ENCODE measurements at regions not wholly inside any gene's neighbourhood (a gene's known extent, or its start where the extent isn't known, plus 50 kb on each side); places are given as distances from the start of the nearest gene placed in this dataset.

DNA sequence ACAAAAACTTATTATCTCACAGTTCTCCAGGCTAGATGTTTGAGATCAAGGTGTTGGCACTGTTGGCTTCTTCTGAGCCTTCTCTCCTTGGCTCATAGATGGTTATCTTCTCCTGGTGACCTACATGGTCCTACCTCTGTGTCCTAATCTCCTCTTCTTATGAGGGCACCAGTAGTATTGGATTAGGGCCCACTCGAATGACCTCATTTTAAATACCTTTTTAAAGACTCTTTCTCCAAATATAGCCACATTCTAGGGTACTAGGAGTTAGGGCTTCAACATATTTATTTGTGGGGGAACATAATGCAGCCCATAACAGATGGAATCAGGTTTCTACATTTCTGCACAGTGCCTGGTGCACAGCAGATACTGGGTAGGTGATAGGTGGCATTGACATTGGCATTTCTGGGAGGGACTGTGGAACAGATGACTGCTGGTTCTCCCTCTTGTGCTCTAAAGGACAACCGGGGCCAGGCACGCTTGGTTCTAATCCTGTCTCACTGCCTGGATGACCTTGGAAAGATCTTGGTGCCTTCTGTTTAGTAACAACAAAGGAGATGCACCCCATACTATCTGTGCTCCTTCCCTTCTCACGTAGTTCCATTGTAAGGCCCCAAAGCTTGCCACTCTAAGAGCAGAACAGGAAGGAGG is 140.3 kb downstream of the PLPP3 start:
- TF ChIP-seq POLR2A (IDR thresholded peaks at IDR 0.05; ENCODE audit: low read depth, low read length) (no peak), POU2F2 (IDR thresholded peaks at IDR 0.05; ENCODE audit: low read depth, low read length) (no peak), PAX5 (IDR thresholded peaks at IDR 0.05; ENCODE audit: insufficient read depth, low read length, severe bottlenecking) (no peak), POLR2AphosphoS5 (IDR thresholded peaks at IDR 0.05; ENCODE audit: low read depth, low read length) (no peak), TAF1 (IDR thresholded peaks at IDR 0.05; ENCODE audit: low read depth, low read length) (no peak)
